Mammary epithelial cell (primary cell): ENCODE measurements at regions not wholly inside any gene's neighbourhood (a gene's known extent, or its start where the extent isn't known, plus 50 kb on each side); places are given as distances from the start of the nearest gene placed in this dataset.

Source experiments
- EZH2 ChIP-seq: IDR thresholded peaks from 2 replicates; pipeline ENCODE4 v1.6.1; 2012; ENCODE audit warnings: low read length, inconsistent platforms, borderline replicate concordance
- TF ChIP-seq, protein P1 (sequence below), 2 donors: IDR thresholded peaks in 1 of 2; conservative IDR thresholded peaks in 1 of 2; 2 replicates each; pipeline ENCODE4 v1.5.1; 2011 to 2012; ENCODE audit warnings: inconsistent platforms in 2 of 2, low read length in 2 of 2, mild to moderate bottlenecking in 2 of 2, control low read depth in 1 of 2, low read depth in 1 of 2; ENCODE audit not compliant: insufficient read depth in 1 of 2; ENCODE audit errors: extremely low read depth in 1 of 2

DNA sequence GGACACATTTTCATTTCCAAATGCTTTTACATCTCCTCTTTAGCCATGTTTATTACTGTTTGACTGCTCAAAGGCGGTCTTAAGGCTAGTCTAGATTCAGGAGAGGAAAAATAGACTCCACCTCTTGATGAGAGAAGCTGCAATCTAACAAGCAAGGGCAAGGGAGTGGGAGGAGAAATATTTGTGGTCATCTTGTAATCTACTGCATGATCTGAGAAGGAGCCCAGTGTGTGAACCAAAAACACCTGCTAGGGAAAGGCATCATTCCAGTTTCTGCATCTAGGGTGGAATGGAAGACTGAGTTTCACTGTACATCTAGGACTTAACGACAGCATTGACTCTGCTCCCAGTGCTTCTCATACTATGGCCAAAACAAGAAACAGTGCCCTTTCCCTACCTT is 232.2 kb upstream of the HS3ST3A1 start:
- TF ChIP-seq, protein P1, sequence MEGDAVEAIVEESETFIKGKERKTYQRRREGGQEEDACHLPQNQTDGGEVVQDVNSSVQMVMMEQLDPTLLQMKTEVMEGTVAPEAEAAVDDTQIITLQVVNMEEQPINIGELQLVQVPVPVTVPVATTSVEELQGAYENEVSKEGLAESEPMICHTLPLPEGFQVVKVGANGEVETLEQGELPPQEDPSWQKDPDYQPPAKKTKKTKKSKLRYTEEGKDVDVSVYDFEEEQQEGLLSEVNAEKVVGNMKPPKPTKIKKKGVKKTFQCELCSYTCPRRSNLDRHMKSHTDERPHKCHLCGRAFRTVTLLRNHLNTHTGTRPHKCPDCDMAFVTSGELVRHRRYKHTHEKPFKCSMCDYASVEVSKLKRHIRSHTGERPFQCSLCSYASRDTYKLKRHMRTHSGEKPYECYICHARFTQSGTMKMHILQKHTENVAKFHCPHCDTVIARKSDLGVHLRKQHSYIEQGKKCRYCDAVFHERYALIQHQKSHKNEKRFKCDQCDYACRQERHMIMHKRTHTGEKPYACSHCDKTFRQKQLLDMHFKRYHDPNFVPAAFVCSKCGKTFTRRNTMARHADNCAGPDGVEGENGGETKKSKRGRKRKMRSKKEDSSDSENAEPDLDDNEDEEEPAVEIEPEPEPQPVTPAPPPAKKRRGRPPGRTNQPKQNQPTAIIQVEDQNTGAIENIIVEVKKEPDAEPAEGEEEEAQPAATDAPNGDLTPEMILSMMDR (conservative IDR thresholded peaks at IDR 0.05 in 1 of 2, IDR thresholded peaks at IDR 0.05 in 1 of 2; ENCODE audit: extremely low read depth in 1 of 2, insufficient read depth in 1 of 2, low read depth in 1 of 2, low read length in 2 of 2), result no peak
- TF ChIP-seq EZH2, result no peak
